IPS-18c (cell line): ENCODE measurements at regions not wholly inside any gene's neighbourhood (a gene's known extent, or its start where the extent isn't known, plus 50 kb on each side); places are given as distances from the start of the nearest gene placed in this dataset.
"Not testable (repeated sequence)": the region's sequence is repeated elsewhere in the genome, so short reads cannot be mapped to it uniquely, and the experiment has no call there.

Source experiments
- H3K4me3 ChIP-seq: 2 replicates; pipeline ENCODE4 v1.7.0; 2013; ENCODE audit warnings: low read depth, mild to moderate bottlenecking, low read length, moderate library complexity; ENCODE audit not compliant: insufficient read depth
- H3K9me3 ChIP-seq: one replicate; pipeline ENCODE4 v1.6.1; 2013; ENCODE audit warnings: mild to moderate bottlenecking, low read length, moderate library complexity; ENCODE audit not compliant: control insufficient read depth, insufficient read depth

DNA sequence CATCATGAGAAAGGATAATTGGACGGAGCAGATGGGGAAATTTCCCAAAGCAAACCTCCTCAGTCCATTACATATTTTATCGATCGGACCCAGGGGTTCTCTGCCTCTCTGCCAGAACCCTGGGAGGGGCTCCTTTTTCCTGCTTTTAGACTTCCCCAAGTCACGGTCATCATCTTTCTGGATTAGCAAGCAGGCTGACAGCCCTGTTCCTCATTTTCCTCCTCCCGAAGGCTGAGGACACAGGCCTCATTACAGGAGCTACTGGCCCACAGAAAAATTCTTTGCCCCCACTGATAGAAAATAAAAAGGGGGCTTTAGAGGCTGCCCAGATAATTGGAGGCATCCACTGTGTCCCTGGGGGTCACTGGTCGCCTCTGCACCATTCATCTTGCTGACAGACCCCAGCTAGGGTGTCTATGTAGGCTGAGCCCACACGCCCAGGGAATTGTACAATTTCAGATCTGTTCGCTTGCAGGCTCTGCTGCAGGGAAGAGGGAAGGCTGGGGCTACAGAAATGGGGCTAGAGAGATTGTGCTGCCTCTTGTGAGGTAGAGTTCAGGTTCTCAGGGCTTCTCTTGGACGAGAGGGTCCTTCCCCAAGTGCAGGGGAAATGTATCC is 125.7 kb upstream of the SDK1 start:
- H3K4me3 ChIP-seq: no peak overlapping the region
- no peaks in the 10 kb centered on the region for H3K9me3 ChIP-seq

DNA sequence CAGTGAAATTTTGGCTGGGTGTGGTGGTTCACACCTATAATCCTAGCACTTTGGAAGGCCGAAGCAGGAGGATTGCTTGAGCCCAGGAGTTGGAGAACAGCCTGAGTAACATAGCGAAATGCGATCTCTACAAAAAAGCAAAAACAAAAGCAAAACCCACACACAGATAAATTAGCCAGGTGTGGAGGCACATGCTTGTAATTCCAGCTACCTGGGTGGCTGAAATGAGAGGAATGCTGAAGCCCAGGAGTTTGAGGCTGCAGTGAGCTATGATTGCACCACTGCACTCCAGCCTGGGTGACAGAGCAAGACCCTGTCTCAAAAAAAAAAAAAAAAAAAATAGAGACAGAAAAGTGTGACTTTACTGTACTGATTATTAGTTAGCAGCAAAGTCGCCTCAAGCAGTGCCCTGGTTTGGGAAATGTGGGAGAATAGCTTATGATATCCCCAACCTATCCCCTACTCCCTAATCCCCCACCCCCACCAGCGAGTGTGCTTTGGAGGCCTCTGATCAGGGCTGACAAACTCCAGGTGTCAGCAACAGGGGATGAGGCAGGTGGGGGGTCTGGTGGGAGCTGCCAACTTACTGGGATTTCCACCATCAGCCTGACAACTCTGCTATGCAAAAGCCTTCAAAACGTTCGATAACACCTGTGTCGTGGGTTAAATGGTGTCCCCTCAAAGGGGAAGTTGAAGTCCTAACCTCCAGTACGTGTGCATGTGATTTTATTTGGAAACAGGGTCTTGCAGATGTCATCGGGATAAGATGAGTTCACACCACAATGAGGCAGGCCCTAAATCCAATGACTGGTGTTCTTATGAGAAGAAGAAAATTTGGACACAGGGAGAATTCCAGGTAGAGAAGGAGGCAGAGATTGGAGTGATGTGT is 124.7 kb upstream of the SDK1 start:
- no peak overlapping the region for H3K4me3 ChIP-seq
- H3K9me3 ChIP-seq: no peaks in the 10 kb centered on the region

DNA sequence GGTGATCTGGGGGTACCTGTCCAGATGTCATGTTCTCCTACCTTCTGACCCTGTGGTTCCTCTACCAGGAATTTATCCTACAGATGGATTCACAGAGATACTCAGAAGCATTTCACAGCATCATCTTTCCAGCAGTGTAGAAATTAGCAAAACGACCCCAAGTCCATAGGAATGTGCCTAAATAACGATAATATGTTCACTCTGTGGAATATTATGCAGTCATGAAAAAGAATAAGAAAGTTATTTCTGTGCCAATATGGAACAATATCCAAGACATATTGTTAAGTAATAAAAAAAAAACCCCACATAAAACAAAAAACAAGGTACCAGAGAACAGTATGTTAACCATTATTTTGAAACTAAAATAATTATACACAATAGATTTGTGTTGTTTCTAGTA is 123.8 kb upstream of the SDK1 start:
- Histone ChIP-seq H3K9me3 (no peaks in the 10 kb centered on the region), H3K4me3 (no peak overlapping the region)

DNA sequence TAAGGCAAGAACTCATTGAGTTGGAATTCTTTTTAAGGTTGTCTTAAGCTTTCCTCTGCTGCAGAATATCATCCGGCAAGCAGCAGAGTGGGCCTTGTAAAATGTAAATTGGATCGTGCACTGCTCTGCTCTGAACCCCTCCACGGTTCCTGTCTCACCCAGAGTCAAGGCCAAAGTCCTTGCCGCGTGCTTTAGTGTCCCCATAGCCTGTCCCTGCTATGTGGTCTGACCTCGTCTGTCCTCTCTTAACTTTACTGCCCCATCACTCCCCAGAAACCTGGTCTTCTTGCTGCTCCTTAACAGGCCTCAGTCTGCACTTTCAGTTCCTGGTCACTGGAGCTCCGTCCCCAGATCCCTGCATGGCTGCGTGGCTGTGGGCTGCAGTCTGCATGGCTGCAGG is 121.6 kb upstream of the SDK1 start:
- Histone ChIP-seq H3K4me3 (no peak overlapping the region), H3K9me3 (no peaks in the 10 kb centered on the region)

DNA sequence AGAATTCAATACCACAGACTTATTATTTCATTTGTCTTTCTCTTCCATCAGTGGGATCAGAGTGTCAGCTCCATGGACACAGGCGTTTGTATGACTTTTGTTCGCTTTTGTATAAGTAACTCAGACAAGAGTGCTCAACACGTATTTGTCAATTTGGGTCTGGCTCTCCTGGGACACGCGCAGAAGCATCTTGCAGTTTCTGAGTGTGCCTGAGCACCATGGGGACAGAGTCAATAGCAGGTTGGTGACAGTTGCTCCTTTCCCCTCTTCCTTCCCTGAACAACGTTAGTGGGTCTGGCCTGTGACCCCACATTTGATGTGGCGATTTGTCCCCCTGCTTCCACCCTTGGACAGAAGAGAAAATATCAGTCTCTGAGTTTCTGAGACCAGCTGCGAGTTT is 120.4 kb upstream of the SDK1 start:
- Histone ChIP-seq H3K9me3 (no peaks in the 10 kb centered on the region), H3K4me3 (no peak overlapping the region; the same call in 1 of the 2 replicates)

DNA sequence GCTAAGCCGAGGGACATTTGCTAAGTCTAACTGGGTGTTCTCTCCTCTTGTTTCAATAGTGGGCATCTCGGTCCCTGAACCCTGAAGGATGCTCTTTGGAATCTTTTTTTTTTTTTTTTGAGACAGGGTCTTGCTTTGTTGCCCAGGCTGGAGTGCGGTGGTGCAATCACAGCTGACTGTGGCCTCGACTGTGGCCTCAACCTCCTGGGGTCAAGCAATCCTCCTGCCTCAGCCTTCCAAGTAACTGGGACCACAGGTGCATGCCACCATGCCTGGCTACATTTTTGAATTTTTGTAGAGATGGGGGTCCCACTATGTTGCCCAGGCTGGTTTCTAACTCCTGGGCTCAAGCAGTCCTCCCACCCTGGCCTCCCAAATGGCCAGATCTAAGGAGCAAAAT is 119.0 kb upstream of the SDK1 start:
- not testable (repeated sequence) for H3K9me3 ChIP-seq, H3K4me3 ChIP-seq

DNA sequence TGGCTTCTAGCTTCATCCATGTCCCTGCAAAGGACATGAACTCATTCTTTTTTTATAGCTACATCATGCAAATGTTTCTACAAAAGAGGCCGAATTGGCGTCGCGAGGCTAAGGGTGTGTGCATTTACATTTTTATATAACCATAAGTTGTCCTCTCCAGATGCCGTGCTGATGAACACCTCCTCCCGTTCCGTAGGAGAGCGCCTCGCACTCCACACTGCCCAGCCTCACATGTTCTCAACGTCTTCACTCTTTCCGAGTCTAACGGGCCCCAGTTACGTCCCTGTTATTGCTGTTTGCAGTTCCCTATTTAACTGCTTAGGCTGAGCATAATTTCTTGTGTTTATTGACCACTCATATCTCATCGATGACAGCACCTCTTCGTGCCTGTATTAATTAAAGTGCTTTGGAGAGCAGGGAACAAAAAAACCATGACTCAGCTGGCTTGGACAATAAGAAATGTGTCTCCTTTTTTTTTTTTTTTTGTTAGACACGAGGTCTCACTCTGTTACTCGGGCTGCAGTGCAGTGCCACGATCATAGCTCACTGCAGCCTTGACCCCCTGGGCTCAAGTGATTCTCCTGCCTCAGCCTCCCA is 113.5 kb upstream of the SDK1 start:
- H3K9me3 ChIP-seq: peaks cover 2% of the 10 kb centered on the region
- no peak overlapping the region for H3K4me3 ChIP-seq

DNA sequence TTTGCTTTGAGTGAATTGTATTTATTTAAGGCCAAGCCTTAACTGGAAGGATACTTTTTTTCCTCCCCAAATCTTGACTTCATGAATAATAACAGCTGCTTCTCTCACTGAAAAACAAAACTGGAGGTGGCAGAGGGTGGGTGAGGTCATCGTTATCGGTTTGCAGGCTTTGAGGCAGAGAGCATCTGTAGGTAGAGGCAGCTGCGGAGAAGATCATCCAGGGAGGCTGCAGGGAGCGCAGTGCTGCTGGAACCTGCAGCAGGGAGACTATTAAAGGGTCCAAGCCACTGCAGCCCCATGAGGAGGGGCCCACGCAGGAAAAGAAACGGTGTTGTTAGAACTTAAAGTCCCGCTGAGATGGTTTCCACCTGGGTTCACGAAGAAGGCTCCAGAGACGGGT is 112.1 kb upstream of the SDK1 start:
- Histone ChIP-seq H3K9me3 (peaks cover 2% of the 10 kb centered on the region), H3K4me3 (no peak overlapping the region)

DNA sequence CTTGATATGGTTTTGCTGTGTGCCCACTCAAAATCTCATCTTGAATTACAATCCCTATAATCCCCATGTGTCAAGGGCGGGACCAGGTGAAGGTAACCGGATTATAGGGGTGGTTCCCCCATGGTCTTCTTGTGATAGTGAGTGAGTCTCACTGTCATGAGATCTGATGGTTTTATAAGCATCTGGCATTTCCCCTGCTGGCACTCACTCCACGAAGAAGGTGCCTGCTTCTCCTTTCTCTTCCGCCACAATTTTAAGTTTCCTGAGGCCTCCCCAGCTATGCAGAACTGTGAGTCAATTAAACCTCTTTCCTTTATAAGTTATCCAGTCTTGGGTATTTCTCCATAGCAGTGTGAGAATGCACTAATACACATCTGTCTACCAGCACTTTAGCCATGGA is 109.5 kb upstream of the SDK1 start:
- Histone ChIP-seq H3K9me3 (peaks cover 2% of the 10 kb centered on the region), H3K4me3 (no peak overlapping the region)

DNA sequence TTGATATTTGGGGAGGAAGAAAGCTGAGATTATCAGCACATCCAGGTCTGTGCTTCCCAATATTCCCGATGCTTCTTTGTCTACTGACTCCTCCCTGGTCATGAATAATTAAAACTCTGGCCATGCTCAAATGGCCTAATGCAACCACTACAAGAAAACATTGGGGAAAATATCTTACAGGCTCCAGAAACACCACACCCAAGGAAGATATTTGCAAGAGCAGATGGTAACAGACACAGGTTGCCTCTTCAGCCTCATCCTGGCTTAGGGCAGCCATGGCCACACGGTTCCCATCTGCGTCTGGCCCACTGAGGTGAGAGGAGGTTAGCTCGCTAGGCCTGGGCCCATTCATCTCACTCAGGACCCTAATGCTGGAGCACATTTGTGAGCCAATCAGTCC is 108.4 kb upstream of the SDK1 start:
- Histone ChIP-seq H3K4me3 (no peak overlapping the region), H3K9me3 (peaks cover 2% of the 10 kb centered on the region)

DNA sequence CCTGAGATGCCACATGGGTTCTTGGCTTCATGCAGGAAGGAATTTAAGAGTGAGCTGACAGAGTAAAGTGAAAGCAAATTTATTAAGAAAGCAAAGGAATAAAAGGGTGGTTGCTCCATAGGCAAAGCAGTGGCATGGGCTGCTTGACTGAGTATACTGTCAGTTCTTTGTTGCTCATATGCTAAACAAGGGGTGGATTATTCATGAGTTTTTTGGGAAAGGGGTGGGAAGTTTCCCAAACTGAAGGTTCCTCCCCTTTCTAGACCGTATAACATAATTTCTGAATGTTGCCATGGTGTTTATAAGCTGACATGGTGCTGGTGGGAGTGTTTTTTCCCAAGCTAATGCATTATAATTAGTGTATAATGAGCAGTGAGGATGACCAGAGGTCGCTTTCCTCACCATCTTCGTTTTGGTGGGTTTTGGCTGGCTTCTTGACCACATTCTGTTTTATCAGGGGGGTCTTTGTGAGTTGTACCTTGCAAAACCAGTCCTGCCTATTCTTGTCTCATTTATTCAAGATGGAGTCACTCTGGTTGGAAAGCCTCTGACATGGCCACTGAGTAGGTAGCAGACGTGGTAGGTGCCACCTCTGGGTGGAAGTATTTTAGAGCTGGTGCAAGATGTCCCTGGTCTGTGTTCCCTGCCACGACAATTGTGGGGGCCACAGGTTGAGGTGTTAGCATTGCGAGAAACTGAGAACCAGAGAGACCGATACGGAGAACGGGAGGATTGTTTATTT is 107.5 kb upstream of the SDK1 start:
- no peak overlapping the region; the same call in 1 of the 2 replicates for H3K4me3 ChIP-seq

DNA sequence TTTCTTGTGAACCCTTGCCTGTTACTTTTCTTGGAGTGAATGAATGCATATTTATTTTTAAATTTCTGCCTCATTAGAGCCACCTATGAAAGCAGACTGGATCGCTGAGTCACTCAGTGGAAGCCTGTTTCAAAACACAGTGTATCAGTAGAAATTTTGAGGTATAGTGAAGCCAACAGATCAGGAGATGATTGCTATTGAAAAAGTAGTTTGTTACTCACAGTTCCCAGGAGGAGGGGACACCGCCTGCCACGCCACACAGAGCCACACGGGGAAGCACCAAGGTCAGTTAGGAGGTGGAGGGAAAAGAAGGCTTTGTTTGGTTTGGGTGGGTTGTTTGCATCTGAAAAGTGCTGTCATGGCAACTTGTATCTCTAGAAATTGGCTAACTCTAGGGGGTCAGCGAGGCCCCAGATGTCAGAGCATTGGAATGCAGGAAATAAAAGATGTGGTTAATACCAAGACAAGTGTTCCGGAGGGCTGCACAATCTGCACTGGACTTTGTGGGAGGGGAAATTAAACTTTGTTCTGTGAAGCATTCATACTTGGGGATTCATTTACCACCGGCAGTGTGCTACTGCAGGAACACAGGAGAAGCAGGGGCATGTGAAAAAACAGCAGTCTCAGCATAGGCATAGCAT is 106.4 kb upstream of the SDK1 start:
- Histone ChIP-seq H3K4me3 (peak overlapping the region; percentile 26; the same call in 1 of the 2 replicates), H3K9me3 (peaks cover 2% of the 10 kb centered on the region)

More for the DNA sequence above, 107.5 kb upstream of the SDK1 start:
- H3K9me3 ChIP-seq: peaks cover 2% of the 10 kb centered on the region

DNA sequence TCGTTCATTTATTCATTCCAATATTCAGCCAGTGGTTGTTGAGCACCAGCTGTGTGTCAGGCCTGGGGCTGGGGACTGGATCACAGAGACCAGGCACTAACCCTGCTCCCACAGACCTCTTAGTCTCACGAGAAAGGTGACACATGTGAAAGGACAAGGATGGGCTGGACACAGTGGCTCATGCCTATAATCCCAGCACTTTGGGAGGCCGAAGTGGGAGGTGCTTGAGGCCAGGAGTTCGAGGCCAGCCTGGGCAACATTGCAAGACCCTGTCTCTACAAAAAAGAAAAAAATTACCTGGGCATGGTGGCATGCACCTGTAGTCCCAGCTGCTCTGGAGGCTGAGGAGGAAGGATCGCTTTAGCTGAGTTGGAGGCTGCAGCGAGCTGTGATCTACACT is 105.9 kb upstream of the SDK1 start:
- peak overlapping the region; percentile 26; the same call in 1 of the 2 replicates for H3K4me3 ChIP-seq
- peaks cover 2% of the 10 kb centered on the region for H3K9me3 ChIP-seq

DNA sequence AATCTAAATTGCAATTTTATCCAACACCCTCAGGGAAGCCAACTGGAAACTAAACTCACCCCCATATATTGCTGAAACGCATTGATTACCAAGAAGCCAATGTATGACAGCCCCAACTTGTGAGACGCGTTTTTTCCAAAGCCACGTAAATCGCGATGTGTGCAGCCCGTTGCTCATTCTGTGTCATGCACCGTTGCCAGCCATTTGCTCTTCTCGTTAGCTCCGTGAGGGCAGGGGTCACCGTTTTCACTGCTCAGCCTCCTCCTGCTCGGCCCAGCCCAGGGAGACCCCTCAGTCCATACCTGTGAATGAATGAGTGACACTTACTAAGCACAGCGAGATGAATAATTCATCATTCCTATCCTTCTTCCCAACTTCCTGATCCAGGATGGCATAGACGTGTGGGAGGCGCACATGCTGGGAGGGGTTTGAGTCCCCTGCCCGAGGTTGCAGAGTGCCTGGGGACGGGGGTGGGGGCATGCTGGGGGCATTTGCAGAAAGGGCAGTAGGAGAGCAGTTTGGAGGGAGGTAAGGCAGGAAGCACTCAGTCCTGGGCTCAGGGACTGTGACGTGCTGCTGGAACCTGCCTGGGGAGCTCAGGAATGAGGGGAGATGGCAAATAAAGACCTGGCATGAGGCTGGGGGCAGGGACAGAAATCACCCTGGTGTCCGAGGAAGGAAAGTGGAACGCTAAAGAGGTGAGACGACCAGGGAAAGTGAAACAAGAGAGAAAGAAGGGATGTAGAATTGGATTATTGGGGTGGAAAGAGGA is 104.2 kb upstream of the SDK1 start:
- no peak overlapping the region for H3K4me3 ChIP-seq

DNA sequence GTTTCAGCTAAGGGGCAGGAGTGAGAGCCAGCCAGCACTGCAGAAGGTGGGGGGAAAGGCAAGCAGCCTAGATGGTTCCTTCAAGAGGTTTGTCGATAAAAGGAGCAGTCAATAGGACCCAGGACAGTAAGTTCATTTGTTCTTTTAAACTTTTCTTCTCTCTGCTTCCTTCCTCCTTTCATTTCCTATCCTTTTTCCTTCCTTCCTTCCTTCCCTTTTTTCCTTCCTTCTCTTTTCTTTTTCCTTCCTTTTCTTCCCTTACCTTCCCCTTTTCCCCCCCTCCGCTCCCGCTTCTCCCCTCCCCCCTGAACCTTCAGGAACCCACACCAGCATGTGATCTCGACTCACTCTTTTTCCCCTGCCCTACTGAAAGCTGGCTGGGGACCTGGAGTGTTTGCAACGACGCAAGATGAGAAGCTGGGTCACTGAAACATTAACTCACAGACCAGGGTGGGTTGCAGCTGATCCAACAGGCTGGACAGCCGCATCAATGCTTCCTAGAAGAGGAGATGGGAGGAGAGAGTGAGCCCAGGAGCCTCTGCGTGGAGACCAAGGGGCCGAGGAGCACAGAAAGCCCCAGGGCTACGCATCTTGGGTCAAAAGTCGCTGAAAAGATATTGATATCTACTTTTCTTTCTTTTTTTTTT is 103.4 kb upstream of the SDK1 start:
- Histone ChIP-seq H3K4me3 (no peak overlapping the region), H3K9me3 (no peaks in the 10 kb centered on the region)

More for the DNA sequence above, 104.2 kb upstream of the SDK1 start:
- peaks cover 2% of the 10 kb centered on the region for H3K9me3 ChIP-seq

DNA sequence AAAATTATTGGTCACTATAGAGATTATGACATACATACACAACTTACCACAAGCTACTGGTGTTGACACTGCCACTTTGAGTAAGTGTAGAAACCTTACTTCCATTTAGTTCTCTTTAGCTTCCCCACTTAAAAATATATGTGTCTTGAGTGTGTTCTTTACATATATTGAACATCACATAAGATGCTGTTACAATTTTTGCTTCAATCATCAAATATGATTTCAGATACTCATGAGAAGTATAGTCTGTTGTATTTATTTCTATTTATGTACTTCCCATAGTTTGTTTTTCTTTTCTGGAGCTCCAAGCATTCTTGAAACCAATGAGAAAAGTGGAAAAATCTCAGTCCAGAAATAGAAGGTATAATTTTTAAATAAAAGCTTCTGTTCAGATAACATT is 102.7 kb upstream of the SDK1 start:
- H3K9me3 ChIP-seq: no peaks in the 10 kb centered on the region

More for the DNA sequence above, 102.7 kb upstream of the SDK1 start:
- H3K4me3 ChIP-seq: no peak overlapping the region
